ENCODE measurements at regions not wholly inside any gene's neighbourhood (a gene's known extent, or its start where the extent isn't known, plus 50 kb on each side); places are given as distances from the start of the nearest gene placed in this dataset.

DNA sequence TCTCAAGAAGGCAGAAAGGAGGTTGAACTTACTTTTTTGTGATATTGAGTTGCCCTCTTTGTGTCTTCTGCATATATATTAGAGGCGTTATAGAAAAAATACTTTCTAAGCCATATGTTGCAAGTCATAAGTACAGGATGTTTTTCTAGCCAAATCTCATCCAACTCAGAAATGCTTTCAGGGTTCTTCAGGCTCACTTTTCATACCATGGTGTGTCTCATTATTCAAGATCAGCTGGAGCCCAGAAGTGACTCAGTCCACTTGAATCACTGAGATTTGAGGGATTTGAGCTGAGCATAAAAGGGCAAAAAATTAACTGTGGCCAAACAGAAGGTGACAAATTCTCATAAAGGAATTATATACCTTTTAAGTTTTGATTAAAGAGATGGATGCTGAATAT is 157.3 kb downstream of the WNT5A start:
- TF ChIP-seq POLR2AphosphoS5 (IDR thresholded peaks at IDR 0.05; ENCODE audit: low read depth, low read length), result no peak
- no peak for TF ChIP-seq TAF1 (IDR thresholded peaks at IDR 0.05; ENCODE audit: borderline replicate concordance, low read depth, low read length)
- no peak for TF ChIP-seq POLR2A (IDR thresholded peaks at IDR 0.05; ENCODE audit: low read depth, low read length)
